ENCODE measurements at regions not wholly inside any gene's neighbourhood (a gene's known extent, or its start where the extent isn't known, plus 50 kb on each side); places are given as distances from the start of the nearest gene placed in this dataset.

GRCh38 chr12:38998887-38999482, 93.6 kb upstream of the CPNE8 start:
- WGBS: 76% methylated on average over 2 of the region's 2 CpGs
- TF ChIP-seq, protein P1, sequence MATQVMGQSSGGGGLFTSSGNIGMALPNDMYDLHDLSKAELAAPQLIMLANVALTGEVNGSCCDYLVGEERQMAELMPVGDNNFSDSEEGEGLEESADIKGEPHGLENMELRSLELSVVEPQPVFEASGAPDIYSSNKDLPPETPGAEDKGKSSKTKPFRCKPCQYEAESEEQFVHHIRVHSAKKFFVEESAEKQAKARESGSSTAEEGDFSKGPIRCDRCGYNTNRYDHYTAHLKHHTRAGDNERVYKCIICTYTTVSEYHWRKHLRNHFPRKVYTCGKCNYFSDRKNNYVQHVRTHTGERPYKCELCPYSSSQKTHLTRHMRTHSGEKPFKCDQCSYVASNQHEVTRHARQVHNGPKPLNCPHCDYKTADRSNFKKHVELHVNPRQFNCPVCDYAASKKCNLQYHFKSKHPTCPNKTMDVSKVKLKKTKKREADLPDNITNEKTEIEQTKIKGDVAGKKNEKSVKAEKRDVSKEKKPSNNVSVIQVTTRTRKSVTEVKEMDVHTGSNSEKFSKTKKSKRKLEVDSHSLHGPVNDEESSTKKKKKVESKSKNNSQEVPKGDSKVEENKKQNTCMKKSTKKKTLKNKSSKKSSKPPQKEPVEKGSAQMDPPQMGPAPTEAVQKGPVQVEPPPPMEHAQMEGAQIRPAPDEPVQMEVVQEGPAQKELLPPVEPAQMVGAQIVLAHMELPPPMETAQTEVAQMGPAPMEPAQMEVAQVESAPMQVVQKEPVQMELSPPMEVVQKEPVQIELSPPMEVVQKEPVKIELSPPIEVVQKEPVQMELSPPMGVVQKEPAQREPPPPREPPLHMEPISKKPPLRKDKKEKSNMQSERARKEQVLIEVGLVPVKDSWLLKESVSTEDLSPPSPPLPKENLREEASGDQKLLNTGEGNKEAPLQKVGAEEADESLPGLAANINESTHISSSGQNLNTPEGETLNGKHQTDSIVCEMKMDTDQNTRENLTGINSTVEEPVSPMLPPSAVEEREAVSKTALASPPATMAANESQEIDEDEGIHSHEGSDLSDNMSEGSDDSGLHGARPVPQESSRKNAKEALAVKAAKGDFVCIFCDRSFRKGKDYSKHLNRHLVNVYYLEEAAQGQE (IDR thresholded peaks at IDR 0.05): no peak
- TF ChIP-seq ZBTB33 (IDR thresholded peaks at IDR 0.05) (no peak), NR2F2 (IDR thresholded peaks at IDR 0.05) (no peak), EGR1 (IDR thresholded peaks at IDR 0.05; ENCODE audit: low read depth in 2 of 2) (no peak), RXRA (IDR thresholded peaks at IDR 0.05) (no peak), YY1 (IDR thresholded peaks at IDR 0.05) (no peak), FOXA1 (IDR thresholded peaks at IDR 0.05) (no peak), SP1 (IDR thresholded peaks at IDR 0.05) (no peak), TAF1 (conservative IDR thresholded peaks at IDR 0.05) (no peak), FOXA2 (IDR thresholded peaks at IDR 0.05) (no peak)
- TF ChIP-seq, protein P2, sequence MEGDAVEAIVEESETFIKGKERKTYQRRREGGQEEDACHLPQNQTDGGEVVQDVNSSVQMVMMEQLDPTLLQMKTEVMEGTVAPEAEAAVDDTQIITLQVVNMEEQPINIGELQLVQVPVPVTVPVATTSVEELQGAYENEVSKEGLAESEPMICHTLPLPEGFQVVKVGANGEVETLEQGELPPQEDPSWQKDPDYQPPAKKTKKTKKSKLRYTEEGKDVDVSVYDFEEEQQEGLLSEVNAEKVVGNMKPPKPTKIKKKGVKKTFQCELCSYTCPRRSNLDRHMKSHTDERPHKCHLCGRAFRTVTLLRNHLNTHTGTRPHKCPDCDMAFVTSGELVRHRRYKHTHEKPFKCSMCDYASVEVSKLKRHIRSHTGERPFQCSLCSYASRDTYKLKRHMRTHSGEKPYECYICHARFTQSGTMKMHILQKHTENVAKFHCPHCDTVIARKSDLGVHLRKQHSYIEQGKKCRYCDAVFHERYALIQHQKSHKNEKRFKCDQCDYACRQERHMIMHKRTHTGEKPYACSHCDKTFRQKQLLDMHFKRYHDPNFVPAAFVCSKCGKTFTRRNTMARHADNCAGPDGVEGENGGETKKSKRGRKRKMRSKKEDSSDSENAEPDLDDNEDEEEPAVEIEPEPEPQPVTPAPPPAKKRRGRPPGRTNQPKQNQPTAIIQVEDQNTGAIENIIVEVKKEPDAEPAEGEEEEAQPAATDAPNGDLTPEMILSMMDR (IDR thresholded peaks at IDR 0.05; ENCODE audit: low read depth, low read length, missing input control): no peak
- TF ChIP-seq, protein P3, sequence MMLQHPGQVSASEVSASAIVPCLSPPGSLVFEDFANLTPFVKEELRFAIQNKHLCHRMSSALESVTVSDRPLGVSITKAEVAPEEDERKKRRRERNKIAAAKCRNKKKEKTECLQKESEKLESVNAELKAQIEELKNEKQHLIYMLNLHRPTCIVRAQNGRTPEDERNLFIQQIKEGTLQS (IDR thresholded peaks at IDR 0.05): no peak

GRCh38 chr12:38995249-38995648, 89.9 kb upstream of the CPNE8 start:
- no peaks in the 10 kb centered on the region for H3K36me3 ChIP-seq (ENCODE audit: control insufficient read depth in 4 of 4, insufficient read depth in 3 of 4, low read depth in 1 of 4, low read length in 3 of 4)
- DNase-seq (ENCODE audit: low spot score): no peak
- H3K27ac ChIP-seq (ENCODE audit: low read depth in 1 of 2, low read length in 2 of 2): no peak overlapping the region
- no peak overlapping the region for H3K9ac ChIP-seq (ENCODE audit: low read depth in 1 of 2, low read length in 2 of 2)
- peaks cover 0 to 3% (median 0%) of the 10 kb centered on the region in 4 donors for H3K27me3 ChIP-seq (ENCODE audit: control insufficient read depth in 4 of 4, insufficient read depth in 4 of 4, low read length in 3 of 4)
- WGBS: 50% methylated on average over 3 of the region's 3 CpGs
- H3K4me3 ChIP-seq (ENCODE audit: low read depth in 1 of 3, low read length in 3 of 3): no peak overlapping the region
- no peaks in the 10 kb centered on the region for H3K4me1 ChIP-seq (ENCODE audit: control insufficient read depth in 4 of 4, insufficient read depth in 4 of 4, low read length in 3 of 4)
- TF ChIP-seq FOXA1 (IDR thresholded peaks at IDR 0.05) (no peak), ZBTB33 (IDR thresholded peaks at IDR 0.05) (no peak), YY1 (IDR thresholded peaks at IDR 0.05) (no peak), RAD21 (IDR thresholded peaks at IDR 0.05) (no peak), HNF4G (IDR thresholded peaks at IDR 0.05) (no peak)
- TF ChIP-seq, protein P3 (IDR thresholded peaks at IDR 0.05): no peak
- TF ChIP-seq, protein P1 (IDR thresholded peaks at IDR 0.05): no peak
- peaks cover 0 to 5% (median 0%) of the 10 kb centered on the region in 4 donors for H3K9me3 ChIP-seq (ENCODE audit: control insufficient read depth in 4 of 4, low read length in 3 of 4)

More at GRCh38 chr12:38998887-38999482, 93.6 kb upstream of the CPNE8 start:
- Histone ChIP-seq H3K9me3 (ENCODE audit: control insufficient read depth in 4 of 4, low read length in 3 of 4) (no peaks in the 10 kb centered on the region), H3K9ac (ENCODE audit: low read depth in 1 of 2, low read length in 2 of 2) (no peak overlapping the region), H3K4me1 (ENCODE audit: control insufficient read depth in 4 of 4, insufficient read depth in 4 of 4, low read length in 3 of 4) (no peaks in the 10 kb centered on the region), H3K27me3 (ENCODE audit: control insufficient read depth in 4 of 4, insufficient read depth in 4 of 4, low read length in 3 of 4) (peaks cover 0 to 3% (median 0%) of the 10 kb centered on the region in 4 donors), H3K36me3 (ENCODE audit: control insufficient read depth in 4 of 4, insufficient read depth in 3 of 4, low read depth in 1 of 4, low read length in 3 of 4) (no peaks in the 10 kb centered on the region), H3K4me3 (ENCODE audit: low read depth in 1 of 3, low read length in 3 of 3) (no peak overlapping the region), H3K27ac (ENCODE audit: low read depth in 1 of 2, low read length in 2 of 2) (no peak overlapping the region)
- no peak for DNase-seq (ENCODE audit: low spot score)

Measured in liver (tissue), 8 donors.